ENCODE measurements at regions not wholly inside any gene's neighbourhood (a gene's known extent, or its start where the extent isn't known, plus 50 kb on each side); places are given as distances from the start of the nearest gene placed in this dataset.

DNA sequence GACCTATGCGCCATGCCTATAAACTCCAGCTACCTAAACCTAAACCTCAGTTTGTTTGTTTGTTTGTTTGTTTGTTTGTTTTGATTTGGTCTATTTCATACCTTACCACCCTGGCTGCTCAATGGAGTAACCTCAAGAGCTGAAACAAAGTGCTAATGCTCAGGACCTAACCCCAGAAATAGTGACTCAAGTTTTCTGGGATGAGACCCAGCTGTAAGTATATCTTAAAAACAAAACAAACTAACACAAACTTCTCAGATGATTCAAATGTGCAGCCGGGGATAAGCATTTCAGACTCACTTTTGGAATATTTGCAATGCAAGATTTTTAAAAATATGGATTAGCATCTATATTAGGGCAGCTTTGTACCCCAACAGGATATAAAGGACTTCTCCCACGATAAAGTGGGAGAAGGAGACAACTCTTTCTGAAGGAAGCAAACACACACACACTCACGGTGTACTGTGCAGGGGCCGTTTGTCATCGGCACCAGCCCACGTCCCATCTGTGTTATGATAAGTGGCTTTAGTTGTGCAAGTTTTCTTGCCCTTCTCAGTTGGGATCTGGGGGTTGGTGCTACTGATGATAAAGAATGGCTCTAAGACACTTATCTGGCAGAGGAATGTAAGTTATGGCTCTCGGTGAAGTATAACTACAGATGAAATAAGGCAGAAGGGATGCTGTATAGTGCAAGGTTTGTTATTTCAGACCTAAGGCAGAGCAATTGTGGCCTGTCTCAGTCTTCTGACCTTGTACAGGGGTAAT, 516.7 kb upstream of the TMEM132C start:
- TF ChIP-seq GATA2 (IDR thresholded peaks at IDR 0.05; ENCODE audit: low read depth, low read length): no peak
- TF ChIP-seq GATA3 (IDR thresholded peaks at IDR 0.05; ENCODE audit: low read depth, low read length): no peak

Measured in SH-SY5Y (cell line).